BJ (cell line): ENCODE measurements at regions not wholly inside any gene's neighbourhood (a gene's known extent, or its start where the extent isn't known, plus 50 kb on each side); places are given as distances from the start of the nearest gene placed in this dataset.
"Not testable (repeated sequence)": the region's sequence is repeated elsewhere in the genome, so short reads cannot be mapped to it uniquely, and the experiment has no call there.

Source experiments
- CTCF ChIA-PET: fragments of 350-600 bp; formaldehyde crosslinking; extraction: SDS; loops from one replicate; lab custom pipeline; 2021; ENCODE audit warnings: antibody characterized with exemption, inconsistent platforms; lab: Yijun Ruan, JAX
- POLR2A ChIA-PET: fragments of 300-600 bp; sonication (Branson Sonifier 250); formaldehyde crosslinking; extraction: SDS; loops from one replicate; lab custom pipeline; 2021; ENCODE audit warnings: antibody characterized with exemption; lab: Charles Lee
- DNase-seq: peaks from one replicate; pipeline ENCODE4 v3.0.0-alpha.2; 2011; ENCODE audit warnings: low read depth
- H3K27me3 ChIP-seq: 2 replicates; pipeline ENCODE4 v1.6.0; 2011; ENCODE audit warnings: low read length; ENCODE audit not compliant: control insufficient read depth, insufficient read depth
- H3K36me3 ChIP-seq: 2 replicates; pipeline ENCODE4 v1.5.1; 2011; ENCODE audit warnings: low read length; ENCODE audit not compliant: control insufficient read depth, insufficient read depth
- H3K4me3 ChIP-seq: 2 replicates; pipeline ENCODE4 v1.5.1; 2011; ENCODE audit warnings: low read depth, mild to moderate bottlenecking, control low read depth, low read length
- CTCF ChIP-seq: IDR thresholded peaks from 2 replicates; pipeline ENCODE4 v1.5.1; 2011; ENCODE audit warnings: low read depth, mild to moderate bottlenecking, control low read depth, inconsistent platforms, low read length, moderate library complexity; ENCODE audit not compliant: insufficient read depth

GRCh38 chr5:105619725-105620124 is 2051.0 kb downstream of the EFNA5 start:
- no peak overlapping the region for H3K4me3 ChIP-seq
- no peak for TF ChIP-seq CTCF
- ChIA-PET POLR2A (no interaction called here), CTCF (no interaction called here)
- DNase-seq: no peak
- H3K36me3 ChIP-seq: no peaks in the 10 kb centered on the region
- no peaks in the 10 kb centered on the region for H3K27me3 ChIP-seq

- ChIA-PET POLR2A (no interaction called here), CTCF (no interaction called here)
- TF ChIP-seq CTCF: no peak
- DNase-seq: no peak
- H3K27me3 ChIP-seq: no peaks in the 10 kb centered on the region
- no peak overlapping the region for H3K4me3 ChIP-seq
- H3K36me3 ChIP-seq: no peaks in the 10 kb centered on the region
These were observed 2053.1 kb downstream of the EFNA5 start for GRCh38 chr5:105617436-105618215.

GRCh38 chr5:105616599-105616998 is 2054.0 kb upstream of the NUDT12 start:
- DNase-seq: no peak
- Histone ChIP-seq H3K36me3 (no peaks in the 10 kb centered on the region), H3K4me3 (no peak overlapping the region), H3K27me3 (no peaks in the 10 kb centered on the region)
- ChIA-PET CTCF (no interaction called here), POLR2A (no interaction called here)
- TF ChIP-seq CTCF: no peak

GRCh38 chr5:105602406-105602805 is 2039.8 kb upstream of the NUDT12 start:
- H3K36me3 ChIP-seq, DNase-seq, POLR2A ChIA-PET, H3K4me3 ChIP-seq, H3K27me3 ChIP-seq, CTCF ChIA-PET: not testable (repeated sequence)

- no peak for TF ChIP-seq CTCF
- Histone ChIP-seq H3K27me3 (no peaks in the 10 kb centered on the region), H3K36me3 (no peaks in the 10 kb centered on the region), H3K4me3 (no peak overlapping the region)
- no peak for DNase-seq
- ChIA-PET POLR2A (no interaction called here), CTCF (no interaction called here)
These were observed 2030.6 kb upstream of the NUDT12 start for GRCh38 chr5:105593011-105593760.
